Gastroesophageal sphincter (tissue), 4 donors: ENCODE measurements at regions not wholly inside any gene's neighbourhood (a gene's known extent, or its start where the extent isn't known, plus 50 kb on each side); places are given as distances from the start of the nearest gene placed in this dataset.

ENCODE experiments used
- ATAC-seq: fragments of 150-250 bp; one replicate; pipeline ENCODE4 v1.9.1; 2016; ENCODE audit warnings: mild to moderate bottlenecking, moderate library complexity
- H3K27ac ChIP-seq, 4 donors: fragments of 200-600 bp; sonication (generic) in 3 of 4; 1 replicate in 3 of 4; 2 replicates in 1 of 4; pipeline ENCODE4 v1.5.1; 2016 to 2019
- H3K27me3 ChIP-seq: fragments of 200-600 bp; sonication (generic); one replicate; pipeline ENCODE4 v1.5.1; 2019
- H3K36me3 ChIP-seq, 2 donors: fragments of 200-600 bp; sonication (generic); one replicate each; pipeline ENCODE4 v1.5.1; 2019; ENCODE audit warnings: control low read depth in 1 of 2
- H3K4me1 ChIP-seq, 3 donors: fragments of 200-600 bp; sonication (generic); 1 replicate in 2 of 3; 2 replicates in 1 of 3; pipeline ENCODE4 v1.5.1; 2016 to 2019; ENCODE audit warnings: control low read depth in 2 of 3
- H3K4me3 ChIP-seq, 2 donors: fragments of 200-600 bp; sonication (generic); one replicate each; pipeline ENCODE4 v1.5.1; 2019; ENCODE audit warnings: mild to moderate bottlenecking in 1 of 2, moderate library complexity in 1 of 2
- H3K9me3 ChIP-seq, 3 donors: fragments of 200-600 bp; sonication (generic); one replicate each; pipeline ENCODE4 v1.5.1; 2017 to 2019; ENCODE audit warnings: control low read depth in 2 of 3
- EP300 ChIP-seq: sonication (generic); formaldehyde crosslinking; IDR thresholded peaks from one replicate; pipeline ENCODE4 v1.6.1; 2017; ENCODE audit warnings: antibody characterized with exemption, mild to moderate bottlenecking
- POLR2A ChIP-seq, 2 donors: fragments of 450-650 bp; IDR thresholded peaks; one replicate each; pipeline ENCODE4 v1.6.1; 2017; ENCODE audit warnings: antibody characterized with exemption in 2 of 2, mild to moderate bottlenecking in 2 of 2, moderate library complexity in 1 of 2
- POLR2AphosphoS5 ChIP-seq: sonication (generic); formaldehyde crosslinking; IDR thresholded peaks from one replicate; pipeline ENCODE4 v1.6.1; 2017; ENCODE audit warnings: antibody characterized with exemption
- WGBS, 2 donors: methylation state at CpG; one replicate each; pipeline ENCODE4 v1.1.5; 2018; ENCODE audit warnings: low coverage in 1 of 2; 5-methylcytosine and 5-hydroxymethylcytosine counted together
- TF ChIP-seq, protein P1 (sequence below), 4 experiments: fragments of 200-600 bp in 2 of 4; fragments of 450-650 bp in 2 of 4; sonication (generic) in 1 of 4; IDR thresholded peaks; one replicate each; pipeline ENCODE4 v1.5.1; 2017 to 2019; ENCODE audit warnings: antibody characterized with exemption in 4 of 4, mild to moderate bottlenecking in 2 of 4, moderate library complexity in 2 of 4

DNA sequence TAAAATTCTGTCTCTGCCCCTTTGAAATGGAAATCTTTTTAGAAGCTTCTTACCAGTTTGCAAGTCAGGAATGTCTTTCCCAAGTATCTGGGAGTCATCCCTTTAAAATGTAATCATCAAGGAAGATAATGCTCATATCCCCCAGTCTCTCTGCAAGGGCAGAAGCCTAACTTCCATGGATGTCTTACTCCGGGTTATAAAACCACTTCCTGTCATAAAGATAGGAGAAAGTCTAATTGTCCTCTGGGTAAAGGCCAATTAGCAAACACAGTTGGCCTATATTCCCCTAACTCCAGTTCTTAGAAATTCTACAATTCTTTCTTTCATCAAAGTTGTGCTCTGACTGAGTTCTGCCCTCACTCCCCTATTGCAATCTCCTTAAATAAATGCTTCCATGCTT lies 1631.5 kb upstream of the LRRTM3 start:
- Histone ChIP-seq H3K27ac (no peak overlapping the region), H3K4me1 (no peaks in the 10 kb centered on the region), H3K36me3 (no peaks in the 10 kb centered on the region), H3K9me3 (no peaks in the 10 kb centered on the region), H3K4me3 (no peak overlapping the region), H3K27me3 (no peaks in the 10 kb centered on the region)
- whole genome bisulfite sequencing, 2 donors = 15 to 20% methylated on average over 1 of the region's 1 CpG
- TF ChIP-seq, protein P1, sequence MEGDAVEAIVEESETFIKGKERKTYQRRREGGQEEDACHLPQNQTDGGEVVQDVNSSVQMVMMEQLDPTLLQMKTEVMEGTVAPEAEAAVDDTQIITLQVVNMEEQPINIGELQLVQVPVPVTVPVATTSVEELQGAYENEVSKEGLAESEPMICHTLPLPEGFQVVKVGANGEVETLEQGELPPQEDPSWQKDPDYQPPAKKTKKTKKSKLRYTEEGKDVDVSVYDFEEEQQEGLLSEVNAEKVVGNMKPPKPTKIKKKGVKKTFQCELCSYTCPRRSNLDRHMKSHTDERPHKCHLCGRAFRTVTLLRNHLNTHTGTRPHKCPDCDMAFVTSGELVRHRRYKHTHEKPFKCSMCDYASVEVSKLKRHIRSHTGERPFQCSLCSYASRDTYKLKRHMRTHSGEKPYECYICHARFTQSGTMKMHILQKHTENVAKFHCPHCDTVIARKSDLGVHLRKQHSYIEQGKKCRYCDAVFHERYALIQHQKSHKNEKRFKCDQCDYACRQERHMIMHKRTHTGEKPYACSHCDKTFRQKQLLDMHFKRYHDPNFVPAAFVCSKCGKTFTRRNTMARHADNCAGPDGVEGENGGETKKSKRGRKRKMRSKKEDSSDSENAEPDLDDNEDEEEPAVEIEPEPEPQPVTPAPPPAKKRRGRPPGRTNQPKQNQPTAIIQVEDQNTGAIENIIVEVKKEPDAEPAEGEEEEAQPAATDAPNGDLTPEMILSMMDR (IDR thresholded peaks at IDR 0.05) = no peak
- TF ChIP-seq EP300 (no peak), POLR2A (IDR thresholded peaks at IDR 0.05) (no peak), POLR2AphosphoS5 (no peak)
- no peak for ATAC-seq

DNA sequence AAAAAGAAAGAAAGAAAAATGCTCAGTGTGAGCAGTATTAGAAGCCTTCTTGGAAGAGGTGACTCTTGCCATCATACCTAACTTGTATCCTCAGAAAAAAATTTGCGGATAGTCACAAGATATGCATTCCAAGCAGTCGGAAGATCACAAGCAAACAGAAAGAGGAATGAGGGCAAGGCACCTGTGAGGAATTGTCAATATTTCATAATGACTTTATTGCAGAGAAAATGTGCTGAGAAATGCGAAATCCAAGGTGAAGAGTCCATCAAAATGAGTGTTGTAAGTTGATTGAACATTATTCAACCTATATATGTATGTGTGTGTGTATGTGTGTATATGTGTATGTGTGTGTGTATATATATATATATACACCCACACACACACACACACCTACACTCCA lies 1624.7 kb upstream of the LRRTM3 start:
- H3K9me3 ChIP-seq = no peaks in the 10 kb centered on the region
- 87 to 93% methylated on average over 3 of the region's 3 CpGs for WGBS, 2 donors
- H3K4me3 ChIP-seq = no peak overlapping the region
- no peak for ATAC-seq
- no peak overlapping the region for H3K27ac ChIP-seq
- no peaks in the 10 kb centered on the region for H3K4me1 ChIP-seq
- no peak for TF ChIP-seq POLR2A (IDR thresholded peaks at IDR 0.05)
- TF ChIP-seq, protein P1 (IDR thresholded peaks at IDR 0.05) = no peak
- TF ChIP-seq EP300 = no peak
- TF ChIP-seq POLR2AphosphoS5 = no peak
- no peaks in the 10 kb centered on the region for H3K36me3 ChIP-seq
- no peaks in the 10 kb centered on the region for H3K27me3 ChIP-seq

DNA sequence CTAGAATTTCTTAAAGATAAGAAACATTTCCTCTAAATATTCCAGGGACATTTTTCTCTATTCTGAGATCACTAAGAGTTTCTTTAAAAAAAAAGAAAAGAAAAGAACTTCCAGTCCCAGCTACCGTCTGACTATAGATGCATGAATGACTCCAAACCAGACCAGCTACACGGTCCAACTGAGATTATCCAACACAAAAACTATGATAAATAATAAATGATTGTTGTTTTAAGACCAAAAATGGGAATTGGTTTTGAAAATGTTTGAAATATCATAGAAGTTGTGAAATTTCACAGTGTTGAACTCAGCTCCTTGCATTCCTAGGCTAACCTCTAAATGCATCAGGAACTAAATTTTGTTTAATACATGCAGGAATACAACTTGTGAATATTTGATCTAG lies 1619.6 kb upstream of the LRRTM3 start:
- H3K27me3 ChIP-seq = no peaks in the 10 kb centered on the region
- H3K27ac ChIP-seq = no peak overlapping the region
- TF ChIP-seq POLR2AphosphoS5 = no peak
- TF ChIP-seq POLR2A (IDR thresholded peaks at IDR 0.05) = no peak
- TF ChIP-seq, protein P1 (IDR thresholded peaks at IDR 0.05) = no peak
- TF ChIP-seq EP300 = no peak
- H3K36me3 ChIP-seq = no peaks in the 10 kb centered on the region
- no peaks in the 10 kb centered on the region for H3K9me3 ChIP-seq
- no peak overlapping the region for H3K4me3 ChIP-seq
- H3K4me1 ChIP-seq = no peaks in the 10 kb centered on the region
- WGBS, 2 donors = 45 to 52% methylated on average over 2 of the region's 2 CpGs
- no peak for ATAC-seq

DNA sequence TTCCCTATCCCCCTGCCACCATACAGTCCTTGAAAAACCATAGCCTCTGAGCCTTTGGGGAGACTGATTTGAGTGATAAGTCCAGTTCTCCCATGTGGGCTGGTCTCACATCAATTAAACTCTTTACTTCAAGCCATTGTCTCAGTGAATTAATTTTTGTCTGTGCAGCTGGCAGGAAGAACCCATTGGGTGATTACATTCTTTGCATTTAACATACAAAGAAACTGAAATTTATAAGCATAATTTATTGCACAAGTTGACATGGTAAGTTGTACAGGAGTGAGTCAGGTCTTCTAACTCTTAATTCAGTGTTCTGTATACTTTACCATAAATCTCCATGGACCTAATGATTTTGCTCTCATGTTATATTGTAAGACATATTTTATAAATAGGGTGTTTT lies 1613.0 kb upstream of the LRRTM3 start:
- Histone ChIP-seq H3K9me3 (no peaks in the 10 kb centered on the region), H3K4me3 (no peak overlapping the region), H3K36me3 (no peaks in the 10 kb centered on the region), H3K4me1 (no peaks in the 10 kb centered on the region), H3K27ac (no peak overlapping the region), H3K27me3 (no peaks in the 10 kb centered on the region)
- no peak for ATAC-seq
- TF ChIP-seq POLR2AphosphoS5 = no peak
- no peak for TF ChIP-seq POLR2A (IDR thresholded peaks at IDR 0.05)
- TF ChIP-seq, protein P1 (IDR thresholded peaks at IDR 0.05) = no peak
- no peak for TF ChIP-seq EP300

DNA sequence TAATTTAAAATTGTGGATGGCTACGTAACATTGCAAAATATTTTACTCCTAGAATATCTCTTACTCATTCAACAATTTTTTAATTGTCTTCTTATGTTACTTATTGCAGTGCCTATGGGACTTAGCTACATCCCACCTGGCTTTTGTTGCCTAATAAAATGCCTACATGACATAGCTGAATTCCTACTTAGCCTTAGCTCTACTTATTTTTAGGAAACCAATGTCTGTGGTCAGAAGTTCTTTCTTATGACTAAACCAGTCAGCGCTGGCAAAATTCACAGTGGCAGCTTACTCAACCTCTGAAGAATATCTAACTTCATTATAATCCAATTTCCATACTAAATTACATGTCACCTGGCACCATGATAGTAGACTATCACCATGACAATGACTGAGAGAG lies 1612.4 kb upstream of the LRRTM3 start:
- TF ChIP-seq, protein P1 (IDR thresholded peaks at IDR 0.05) = no peak
- TF ChIP-seq POLR2A (IDR thresholded peaks at IDR 0.05) (no peak), EP300 (no peak), POLR2AphosphoS5 (no peak)
- no peak for ATAC-seq

More for the DNA sequence above, 1612.4 kb upstream of the LRRTM3 start:
- Histone ChIP-seq H3K27ac (no peak overlapping the region), H3K36me3 (no peaks in the 10 kb centered on the region), H3K9me3 (no peaks in the 10 kb centered on the region), H3K4me1 (no peaks in the 10 kb centered on the region), H3K27me3 (no peaks in the 10 kb centered on the region), H3K4me3 (no peak overlapping the region)
- WGBS, 2 donors = 89 to 100% methylated on average over 2 of the region's 2 CpGs
